ENCODE measurements at regions not wholly inside any gene's neighbourhood (a gene's known extent, or its start where the extent isn't known, plus 50 kb on each side); places are given as distances from the start of the nearest gene placed in this dataset.
A peak's percentile ranks its signal among the peaks of the same experiment; 100 is the strongest.

GRCh38 chr12:112591488-112591887 is 172.7 kb downstream of the PTPN11 start:
- Mint-ChIP-seq H3K36me3 (no peaks in the 10 kb centered on the region), H3K27me3 (ENCODE audit: insufficient read depth, low read depth) (peaks cover 5% of the 10 kb centered on the region), H3K4me1 (no peaks in the 10 kb centered on the region), H3K9me3 (no peaks in the 10 kb centered on the region), H3K27ac (no peak overlapping the region), H3K4me3 (no peak overlapping the region)
- Histone ChIP-seq H3K4me1 (peaks cover 3% of the 10 kb centered on the region), H3K9ac (no peak overlapping the region), H3K9me3 (ENCODE audit: low read depth) (no peaks in the 10 kb centered on the region), H3K4me3 (no peak overlapping the region), H2AFZ (replicated peaks) (peak overlapping the region; percentile 26), H3K27me3 (peaks cover 85% of the 10 kb centered on the region), H3F3A (ENCODE audit: low read depth) (peaks cover 6% of the 10 kb centered on the region), H3K4me2 (no peak overlapping the region), H4K20me1 (ENCODE audit: low read depth) (no peaks in the 10 kb centered on the region), H3K79me2 (ENCODE audit: low read depth) (no peaks in the 10 kb centered on the region), H3K36me3 (no peaks in the 10 kb centered on the region), H3K27ac (no peak overlapping the region)
- DNase-seq (ENCODE audit: low spot score): no peak
- no peak for TF ChIP-seq EZH2phosphoT487 (IDR thresholded peaks at IDR 0.05)

GRCh38 chr12:112595410-112595809 is 176.7 kb downstream of the PTPN11 start:
- H3K4me3 ChIP-seq: no peak overlapping the region
- H4K20me1 ChIP-seq (ENCODE audit: low read depth): no peaks in the 10 kb centered on the region
- Mint-ChIP-seq H3K27me3 (ENCODE audit: insufficient read depth, low read depth) (peaks cover 5% of the 10 kb centered on the region), H3K27ac (no peak overlapping the region), H3K4me3 (no peak overlapping the region), H3K9me3 (no peaks in the 10 kb centered on the region), H3K4me1 (peaks cover 6% of the 10 kb centered on the region), H3K36me3 (no peaks in the 10 kb centered on the region)
- no peaks in the 10 kb centered on the region for H3K79me2 ChIP-seq (ENCODE audit: low read depth)
- H3K4me2 ChIP-seq: no peak overlapping the region
- peaks cover 3% of the 10 kb centered on the region for H3K4me1 ChIP-seq
- no peak overlapping the region for H3K27ac ChIP-seq
- TF ChIP-seq CTCF (IDR thresholded peaks at IDR 0.05): no peak
- TF ChIP-seq EZH2phosphoT487 (IDR thresholded peaks at IDR 0.05): no peak
- TF ChIP-seq EZH2 (IDR thresholded peaks at IDR 0.05): no peak
- H3K9ac ChIP-seq: no peak overlapping the region
- H3K9me3 ChIP-seq (ENCODE audit: low read depth): no peaks in the 10 kb centered on the region
- H3F3A ChIP-seq (ENCODE audit: low read depth): peaks cover 6% of the 10 kb centered on the region
- peaks cover 55% of the 10 kb centered on the region for H3K27me3 ChIP-seq
- no peaks in the 10 kb centered on the region for H3K36me3 ChIP-seq
- H2AFZ ChIP-seq (replicated peaks): no peak overlapping the region
- no peak for DNase-seq (ENCODE audit: low spot score)

- DNase-seq (ENCODE audit: low spot score): no peak
- H3K9ac ChIP-seq: no peak overlapping the region
- no peaks in the 10 kb centered on the region for H3K36me3 Mint-ChIP-seq
- no peaks in the 10 kb centered on the region for H3K79me2 ChIP-seq (ENCODE audit: low read depth)
- no peak overlapping the region for H3K4me2 ChIP-seq
- H3K9me3 Mint-ChIP-seq: no peaks in the 10 kb centered on the region
- H3K4me1 ChIP-seq: peaks cover 20% of the 10 kb centered on the region
- no peaks in the 10 kb centered on the region for H3K36me3 ChIP-seq
- no peak overlapping the region for H3K4me3 Mint-ChIP-seq
- no peak overlapping the region for H3K4me3 ChIP-seq
- TF ChIP-seq EZH2phosphoT487 (IDR thresholded peaks at IDR 0.05) (no peak), EZH2 (IDR thresholded peaks at IDR 0.05) (no peak), CTCF (IDR thresholded peaks at IDR 0.05) (no peak)
- peaks cover 31% of the 10 kb centered on the region for H3K27me3 ChIP-seq
- H3K27me3 Mint-ChIP-seq (ENCODE audit: insufficient read depth, low read depth): peaks cover 7% of the 10 kb centered on the region
- H3F3A ChIP-seq (ENCODE audit: low read depth): peaks cover 23% of the 10 kb centered on the region
- H3K4me1 Mint-ChIP-seq: peaks cover 19% of the 10 kb centered on the region
- no peak overlapping the region for H3K27ac ChIP-seq
- H4K20me1 ChIP-seq (ENCODE audit: low read depth): no peaks in the 10 kb centered on the region
- no peak overlapping the region for H2AFZ ChIP-seq (replicated peaks)
- no peaks in the 10 kb centered on the region for H3K9me3 ChIP-seq (ENCODE audit: low read depth)
- no peak overlapping the region for H3K27ac Mint-ChIP-seq
Observed at GRCh38 chr12:112597986-112598385, 179.2 kb downstream of the PTPN11 start.

- no peak overlapping the region for H3K4me2 ChIP-seq
- H2AFZ ChIP-seq (replicated peaks): no peak overlapping the region
- Mint-ChIP-seq H3K36me3 (no peaks in the 10 kb centered on the region), H3K4me3 (no peak overlapping the region), H3K9me3 (no peaks in the 10 kb centered on the region), H3K4me1 (peaks cover 20% of the 10 kb centered on the region), H3K27ac (no peak overlapping the region), H3K27me3 (ENCODE audit: insufficient read depth, low read depth) (peaks cover 5% of the 10 kb centered on the region)
- no peaks in the 10 kb centered on the region for H3K36me3 ChIP-seq
- H3K9ac ChIP-seq: no peak overlapping the region
- TF ChIP-seq EZH2 (IDR thresholded peaks at IDR 0.05) (no peak), EZH2phosphoT487 (IDR thresholded peaks at IDR 0.05) (no peak), CTCF (IDR thresholded peaks at IDR 0.05) (no peak)
- peaks cover 27% of the 10 kb centered on the region for H3K4me1 ChIP-seq
- no peak overlapping the region for H3K27ac ChIP-seq
- H3K9me3 ChIP-seq (ENCODE audit: low read depth): no peaks in the 10 kb centered on the region
- no peak for DNase-seq (ENCODE audit: low spot score)
- H3K4me3 ChIP-seq: no peak overlapping the region
- no peaks in the 10 kb centered on the region for H3K79me2 ChIP-seq (ENCODE audit: low read depth)
- H3F3A ChIP-seq (ENCODE audit: low read depth): peaks cover 26% of the 10 kb centered on the region
- H4K20me1 ChIP-seq (ENCODE audit: low read depth): no peaks in the 10 kb centered on the region
- peaks cover 25% of the 10 kb centered on the region for H3K27me3 ChIP-seq
Observed at GRCh38 chr12:112598626-112599025, 179.9 kb downstream of the PTPN11 start.

All from neural progenitor cell (in vitro differentiated cells).